ENCODE measurements at regions not wholly inside any gene's neighbourhood (a gene's known extent, or its start where the extent isn't known, plus 50 kb on each side); places are given as distances from the start of the nearest gene placed in this dataset.

GRCh38 chr20:52295556-52295955, 104.0 kb upstream of the ZFP64 start:
- TF ChIP-seq, protein P1, sequence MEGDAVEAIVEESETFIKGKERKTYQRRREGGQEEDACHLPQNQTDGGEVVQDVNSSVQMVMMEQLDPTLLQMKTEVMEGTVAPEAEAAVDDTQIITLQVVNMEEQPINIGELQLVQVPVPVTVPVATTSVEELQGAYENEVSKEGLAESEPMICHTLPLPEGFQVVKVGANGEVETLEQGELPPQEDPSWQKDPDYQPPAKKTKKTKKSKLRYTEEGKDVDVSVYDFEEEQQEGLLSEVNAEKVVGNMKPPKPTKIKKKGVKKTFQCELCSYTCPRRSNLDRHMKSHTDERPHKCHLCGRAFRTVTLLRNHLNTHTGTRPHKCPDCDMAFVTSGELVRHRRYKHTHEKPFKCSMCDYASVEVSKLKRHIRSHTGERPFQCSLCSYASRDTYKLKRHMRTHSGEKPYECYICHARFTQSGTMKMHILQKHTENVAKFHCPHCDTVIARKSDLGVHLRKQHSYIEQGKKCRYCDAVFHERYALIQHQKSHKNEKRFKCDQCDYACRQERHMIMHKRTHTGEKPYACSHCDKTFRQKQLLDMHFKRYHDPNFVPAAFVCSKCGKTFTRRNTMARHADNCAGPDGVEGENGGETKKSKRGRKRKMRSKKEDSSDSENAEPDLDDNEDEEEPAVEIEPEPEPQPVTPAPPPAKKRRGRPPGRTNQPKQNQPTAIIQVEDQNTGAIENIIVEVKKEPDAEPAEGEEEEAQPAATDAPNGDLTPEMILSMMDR (CRISPR knock-in tag; IDR thresholded peaks at IDR 0.05) = no peak
- TF ChIP-seq SRF (IDR thresholded peaks at IDR 0.05; ENCODE audit: low read depth, low read length) (no peak), TEAD3 (CRISPR knock-in tag; optimal IDR thresholded peaks at IDR 0.05; ENCODE audit: borderline replicate concordance) (no peak), ZSCAN29 (CRISPR knock-in tag; conservative IDR thresholded peaks at IDR 0.05) (no peak)
